CD4-positive, alpha-beta T cell treated with Interleukin-10 for 1 hour (primary cell): ENCODE measurements at regions not wholly inside any gene's neighbourhood (a gene's known extent, or its start where the extent isn't known, plus 50 kb on each side); places are given as distances from the start of the nearest gene placed in this dataset.

Experiments used
- DNase-seq: peaks from one replicate; pipeline ENCODE4 v3.0.0-alpha.2; 2020

DNA sequence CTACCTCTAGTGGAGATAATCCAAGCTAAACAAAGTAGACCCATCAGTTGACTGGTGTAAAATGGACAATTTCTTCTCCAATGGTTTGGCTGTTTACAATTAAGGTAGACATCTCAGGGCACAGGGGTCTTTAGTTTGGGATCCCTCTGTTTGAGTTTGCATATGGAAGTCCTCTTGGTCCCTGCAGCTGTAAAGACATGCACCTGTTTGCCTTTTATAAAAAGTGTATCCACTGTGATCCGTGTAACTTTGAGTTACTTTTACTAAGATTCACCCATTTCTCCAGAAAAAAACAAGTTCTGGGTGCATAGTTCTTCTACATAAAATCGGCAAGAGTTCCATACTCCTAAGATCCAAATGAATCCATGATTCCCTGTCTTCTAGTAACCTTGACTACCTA lies 374.7 kb upstream of the ADAMTS16 start:
- DNase-seq, result no peak

DNA sequence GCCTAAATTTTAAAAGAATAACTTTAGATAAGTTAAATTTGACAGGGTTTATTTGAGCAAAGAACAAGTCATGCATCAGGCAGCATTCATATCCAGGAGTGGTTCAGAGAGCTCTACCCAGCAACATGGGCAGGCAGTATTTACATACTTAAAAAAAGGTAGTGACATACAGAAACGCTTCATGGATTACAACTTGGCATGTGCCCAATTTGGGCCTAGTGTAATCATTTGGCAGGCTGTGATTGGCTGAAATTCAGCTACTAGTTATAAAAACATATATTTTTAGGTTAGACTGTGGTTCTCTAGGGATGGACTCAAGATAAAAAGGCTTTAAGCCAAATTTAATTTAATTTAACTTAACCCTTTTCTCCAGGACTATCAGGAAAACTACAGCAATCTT lies 374.0 kb upstream of the ADAMTS16 start:
- no peak for DNase-seq

DNA sequence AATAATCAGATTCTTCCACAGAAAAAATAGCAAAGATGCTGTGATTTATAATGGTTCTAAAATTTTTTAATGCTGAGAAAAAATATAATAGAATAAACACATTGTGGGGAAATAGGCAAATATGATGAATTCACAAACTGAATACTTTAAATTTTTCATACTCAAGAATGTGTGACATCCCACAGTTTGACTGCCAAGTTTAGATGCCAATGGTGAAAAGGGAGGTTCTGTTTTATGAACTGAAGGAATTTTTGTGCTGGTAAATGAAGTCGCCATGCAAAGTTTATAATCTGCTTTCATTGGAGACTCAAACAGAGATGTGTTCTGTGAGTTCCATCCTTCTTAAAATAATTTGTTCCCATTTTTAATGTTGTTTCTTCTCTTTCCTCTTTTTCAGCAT lies 367.5 kb upstream of the ADAMTS16 start:
- no peak for DNase-seq

DNA sequence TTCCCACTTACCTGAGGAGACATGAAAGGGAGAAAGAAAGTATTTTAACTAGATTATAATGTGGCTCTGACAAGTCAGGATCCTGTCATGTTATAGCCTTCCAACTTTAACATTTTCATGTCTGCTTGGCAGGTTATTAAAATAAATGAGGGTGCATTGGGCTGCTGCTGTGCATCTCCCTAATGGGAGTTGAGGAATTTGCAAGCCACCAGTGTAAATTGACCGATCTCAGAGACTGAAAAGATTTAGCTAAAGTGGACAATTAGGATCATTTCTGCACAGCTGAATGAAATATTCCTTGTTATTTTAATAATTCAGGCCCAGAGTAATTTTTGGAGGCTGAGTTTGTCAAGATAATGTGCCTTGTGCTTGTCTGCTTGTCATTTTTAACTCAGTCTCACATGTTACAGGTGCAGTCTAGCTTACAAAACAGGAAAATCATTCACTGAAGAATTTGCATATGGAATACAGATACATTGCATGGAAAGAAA lies 366.3 kb upstream of the ADAMTS16 start:
- no peak for DNase-seq

DNA sequence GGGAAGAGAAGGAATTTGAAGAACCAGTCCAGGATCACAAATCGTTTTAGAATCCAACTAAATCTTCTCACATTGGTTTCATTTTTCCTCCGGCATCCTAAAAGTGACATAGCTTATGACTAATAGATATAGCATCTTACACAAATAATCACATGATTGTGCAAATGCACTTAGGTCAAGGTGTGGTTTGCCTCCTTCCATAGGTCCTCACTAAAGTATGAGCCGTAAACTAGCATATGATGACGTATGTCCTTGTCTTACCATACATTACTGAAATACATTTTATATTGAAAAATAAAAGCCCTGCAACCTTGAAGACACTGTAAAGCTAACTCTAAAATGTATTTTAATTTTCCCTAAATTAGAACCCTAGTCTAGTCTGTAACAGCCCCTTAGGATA lies 362.7 kb upstream of the ADAMTS16 start:
- no peak for DNase-seq

- DNase-seq, result no peak
Observed at GRCh38 chr5:4780633-4781032, 359.5 kb upstream of the ADAMTS16 start.

GRCh38 chr5:4781299-4781698 lies 358.8 kb upstream of the ADAMTS16 start:
- DNase-seq, result no peak

DNA sequence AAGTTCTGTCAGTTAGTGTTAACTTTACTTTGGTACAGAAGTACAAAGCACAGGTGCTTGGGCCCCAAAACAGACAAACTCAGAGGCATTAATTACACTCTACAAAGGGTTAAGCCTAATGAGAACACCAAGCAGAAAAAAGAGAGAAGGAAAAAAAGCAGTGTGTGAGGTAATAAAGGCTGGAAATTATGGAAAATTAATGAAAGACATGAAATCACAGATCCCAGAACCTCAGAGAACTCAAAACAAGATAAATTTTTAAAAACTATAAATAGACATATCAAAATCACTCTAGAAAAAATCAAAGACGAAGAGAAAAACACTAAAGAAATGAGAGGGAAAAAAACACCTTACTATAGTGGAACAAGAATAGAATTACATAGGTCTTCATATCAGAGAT lies 354.2 kb upstream of the ADAMTS16 start:
- DNase-seq, result no peak

DNA sequence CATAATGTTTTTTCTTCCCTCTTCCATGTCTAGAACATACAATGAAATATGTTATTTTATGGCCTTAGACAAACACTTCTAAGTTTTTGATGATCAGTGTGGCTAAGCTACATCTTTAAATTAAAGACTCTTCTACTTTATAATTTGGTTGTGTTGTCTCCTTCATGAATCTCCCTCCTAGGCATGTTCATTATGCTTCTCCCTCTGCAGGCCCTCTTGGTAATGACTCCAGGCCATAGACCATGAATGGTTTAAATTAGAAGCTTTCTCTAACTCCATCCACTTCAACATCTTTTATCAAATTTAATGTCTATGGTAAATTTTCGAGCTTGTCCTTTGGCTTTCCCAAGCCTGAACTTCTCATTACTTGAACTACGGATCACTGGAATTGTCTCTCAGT lies 342.7 kb upstream of the ADAMTS16 start:
- no peak for DNase-seq

DNA sequence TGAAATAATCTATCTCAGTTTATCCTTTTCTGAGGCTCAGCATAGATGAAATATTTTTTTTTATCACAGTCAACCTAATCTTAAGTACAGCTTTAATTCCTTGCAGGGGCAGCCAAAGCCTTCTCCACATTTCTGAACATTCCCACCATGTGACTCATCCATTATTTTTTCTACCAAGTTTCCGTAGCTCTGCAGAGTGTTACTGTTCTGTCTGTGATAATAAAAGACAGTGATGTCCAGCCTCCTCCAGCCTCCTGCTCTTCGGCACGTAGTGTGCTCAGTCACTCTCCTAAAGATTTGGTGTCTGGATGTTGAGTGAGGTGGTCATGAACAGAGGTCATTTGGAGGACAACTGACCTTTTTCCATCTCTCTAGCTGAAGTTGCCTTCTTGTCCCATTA lies 338.1 kb upstream of the ADAMTS16 start:
- DNase-seq, result no peak

DNA sequence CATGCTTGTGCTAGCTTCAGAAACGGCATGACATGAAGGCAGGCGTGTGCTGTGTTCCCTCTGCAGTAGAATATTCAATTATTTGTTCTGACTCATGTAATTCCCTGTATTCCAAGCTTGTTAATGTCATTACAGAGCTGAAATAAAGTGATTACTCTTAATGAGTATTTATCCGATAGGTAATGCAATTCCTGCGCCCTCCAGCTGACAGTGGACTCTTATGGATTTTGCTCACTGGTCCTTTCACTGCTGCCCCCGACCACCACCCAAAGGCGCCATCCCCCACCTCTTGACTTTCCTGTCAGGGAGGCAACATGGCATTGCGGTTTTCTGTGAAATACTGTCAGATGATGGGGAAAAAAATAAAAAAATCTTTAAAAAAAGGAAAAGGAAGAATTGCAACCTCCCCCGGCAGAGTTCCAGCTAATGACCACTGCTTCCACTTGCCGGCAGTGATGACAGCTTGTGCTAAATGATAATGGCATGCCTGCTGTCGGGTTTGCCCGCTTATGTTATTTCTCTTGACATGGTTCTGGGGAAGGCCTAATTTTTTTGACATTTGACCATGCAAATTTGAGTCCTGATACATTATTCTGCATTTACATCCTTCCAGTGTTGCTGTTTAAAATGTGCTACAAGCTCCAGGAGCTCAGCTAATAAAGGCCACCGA lies 335.3 kb upstream of the ADAMTS16 start:
- DNase-seq, result no peak

DNA sequence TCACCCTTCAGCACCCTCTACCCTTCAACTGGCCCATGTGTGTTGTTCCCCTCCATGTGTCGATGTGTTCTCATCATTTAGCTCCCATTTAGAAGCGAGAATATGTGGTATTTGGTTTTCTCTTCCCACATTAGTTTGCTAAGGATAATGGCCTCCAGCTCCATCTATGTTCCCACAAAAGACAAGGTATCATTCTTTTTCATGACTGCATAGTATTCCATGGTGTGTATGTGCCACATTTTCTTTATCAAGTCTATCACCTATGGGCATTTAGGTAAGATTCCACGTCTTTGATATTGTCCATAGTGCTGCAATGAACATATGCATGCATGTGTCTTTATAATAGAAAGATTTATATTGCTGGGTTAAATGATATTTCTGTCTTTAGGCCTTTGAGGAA lies 325.1 kb upstream of the ADAMTS16 start:
- no peak for DNase-seq

GRCh38 chr5:4817767-4818166 lies 322.4 kb upstream of the ADAMTS16 start:
- no peak for DNase-seq

- no peak for DNase-seq
Observed at GRCh38 chr5:4831325-4831724, 308.8 kb upstream of the ADAMTS16 start.

- no peak for DNase-seq
Observed at GRCh38 chr5:4832471-4832870, 307.7 kb upstream of the ADAMTS16 start.

GRCh38 chr5:4833104-4833738 lies 306.9 kb upstream of the ADAMTS16 start:
- no peak for DNase-seq

- DNase-seq, result no peak
Observed at GRCh38 chr5:4837489-4838058, 302.6 kb upstream of the ADAMTS16 start.

GRCh38 chr5:4845221-4845620 lies 294.9 kb upstream of the ADAMTS16 start:
- DNase-seq, result no peak

- no peak for DNase-seq
Observed at GRCh38 chr5:4847766-4848165, 292.4 kb upstream of the ADAMTS16 start.

DNA sequence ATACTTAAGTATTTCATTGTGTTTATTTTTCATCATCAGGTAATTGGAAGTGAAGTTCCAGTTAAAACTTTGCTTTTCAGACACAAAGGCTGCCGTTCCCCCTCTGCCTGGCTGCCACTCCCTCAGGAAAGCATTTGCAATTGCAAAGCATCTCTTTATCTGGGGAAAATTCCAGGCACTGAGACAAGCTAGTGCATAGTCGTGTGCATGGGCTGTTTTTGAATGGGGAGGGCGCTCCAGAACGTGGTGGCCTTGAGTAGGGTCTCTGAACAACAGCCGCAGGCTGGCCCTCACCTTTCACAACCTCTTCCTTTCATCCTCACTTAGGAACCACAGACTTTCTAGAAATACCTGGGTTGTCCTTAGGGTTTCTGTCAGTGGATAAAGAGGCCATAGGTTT lies 285.1 kb upstream of the ADAMTS16 start:
- DNase-seq, result no peak

DNA sequence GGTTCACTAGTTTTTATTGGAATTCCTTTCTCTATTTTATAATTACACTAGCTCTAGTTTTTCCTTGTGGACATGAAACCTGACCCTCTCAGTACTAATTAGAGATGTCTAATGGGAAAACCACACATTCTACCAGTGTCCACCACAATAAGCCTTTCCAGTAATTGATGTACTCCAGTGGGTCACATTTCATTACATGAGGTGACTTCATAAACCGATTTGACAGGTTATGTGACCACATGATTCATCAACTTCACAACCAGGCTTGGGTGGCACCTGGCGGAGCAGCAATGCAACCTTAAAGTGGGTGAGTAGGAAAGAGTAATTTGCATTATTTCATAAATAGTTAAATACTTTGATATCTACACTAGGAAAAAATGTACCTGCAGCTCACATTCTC lies 284.2 kb upstream of the ADAMTS16 start:
- DNase-seq, result no peak

GRCh38 chr5:4857761-4858160 lies 282.4 kb upstream of the ADAMTS16 start:
- no peak for DNase-seq

DNA sequence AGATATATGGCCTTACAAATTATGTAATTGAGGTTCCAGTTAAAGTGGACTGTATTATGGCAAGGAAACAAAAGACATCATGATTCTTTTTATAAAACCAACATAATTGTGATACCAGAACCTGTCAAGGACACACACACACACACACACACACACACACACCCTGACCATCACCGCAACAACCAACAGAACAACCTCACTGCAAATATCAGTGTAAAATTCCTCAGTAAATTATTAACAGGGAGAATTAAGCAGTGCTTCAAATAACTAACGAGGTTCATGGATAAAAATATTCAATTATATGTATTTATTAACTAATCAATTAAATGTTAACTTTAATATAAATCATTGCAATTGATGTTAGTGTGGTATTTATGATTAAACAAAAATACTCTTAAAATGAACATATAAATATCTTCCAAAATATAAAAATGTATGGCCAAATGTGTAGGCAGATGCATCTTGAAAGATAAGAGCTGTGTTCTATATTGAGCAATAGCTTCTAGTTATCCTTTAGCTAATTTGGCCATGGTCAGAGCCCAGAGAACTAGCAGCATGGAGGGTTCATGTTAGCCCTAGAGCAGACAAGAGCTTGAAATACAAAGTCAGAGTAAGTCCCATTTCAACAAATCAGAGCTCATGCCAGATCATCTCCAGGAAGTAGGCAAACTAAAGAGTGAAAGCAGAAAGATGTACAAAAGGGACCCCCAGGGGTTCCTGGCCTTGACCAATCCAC lies 280.5 kb upstream of the ADAMTS16 start:
- no peak for DNase-seq

- no peak for DNase-seq
Observed at GRCh38 chr5:4860631-4861030, 279.5 kb upstream of the ADAMTS16 start.
